Right lobe of liver (tissue), 4 donors: ENCODE measurements at regions not wholly inside any gene's neighbourhood (a gene's known extent, or its start where the extent isn't known, plus 50 kb on each side); places are given as distances from the start of the nearest gene placed in this dataset.
"Not testable (repeated sequence)": the region's sequence is repeated elsewhere in the genome, so short reads cannot be mapped to it uniquely, and the experiment has no call there.

ENCODE experiments used
- CTCF ChIP-seq, 4 donors: fragments of 200-600 bp in 3 of 4; fragments of 450-650 bp in 1 of 4; IDR thresholded peaks; one replicate each; pipeline versions ENCODE4 v1.5.1 to v1.8.0; 2016 to 2022; ENCODE audit warnings: antibody characterized with exemption in 4 of 4, mild to moderate bottlenecking in 2 of 4
- POLR2A ChIP-seq: fragments of 450-650 bp; IDR thresholded peaks from one replicate; pipeline ENCODE4 v1.6.1; 2017; ENCODE audit warnings: antibody characterized with exemption, mild to moderate bottlenecking
- donor health status: DM: no; HTN: no; CAD: no.
- donor health status: DM: no; HTN: no; CAD: no.
- donor health status: DM: no; HTN: yes; CAD: no.

GRCh38 chr2:100751871-100752625, 67.9 kb upstream of the NPAS2 start:
- not testable (repeated sequence) for TF ChIP-seq CTCF (IDR thresholded peaks at IDR 0.05); POLR2A
